ENCODE measurements at regions not wholly inside any gene's neighbourhood (a gene's known extent, or its start where the extent isn't known, plus 50 kb on each side); places are given as distances from the start of the nearest gene placed in this dataset.

DNA sequence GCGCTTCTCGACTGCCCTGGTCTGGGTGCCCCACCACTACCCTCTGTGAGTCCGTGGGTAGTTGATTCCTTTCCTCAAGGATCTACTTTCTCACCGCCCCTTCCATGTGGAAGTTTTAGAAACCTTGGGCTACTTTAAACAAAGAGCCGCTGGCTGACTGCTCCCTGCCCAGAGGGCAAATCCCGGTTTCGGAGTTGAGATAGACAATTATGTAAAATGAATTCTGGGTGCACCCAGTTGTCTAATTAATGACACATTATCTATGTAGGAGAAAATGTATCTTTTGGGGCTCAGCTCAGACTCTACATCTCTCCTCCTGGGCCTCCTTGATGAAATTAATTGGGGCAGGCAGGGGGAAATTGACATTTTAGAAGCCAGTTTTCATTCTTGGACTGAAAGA, 305.4 kb downstream of the UQCRFS1 start:
- no peak for DNase-seq (ENCODE audit: low read depth)
- TF ChIP-seq, protein P1, sequence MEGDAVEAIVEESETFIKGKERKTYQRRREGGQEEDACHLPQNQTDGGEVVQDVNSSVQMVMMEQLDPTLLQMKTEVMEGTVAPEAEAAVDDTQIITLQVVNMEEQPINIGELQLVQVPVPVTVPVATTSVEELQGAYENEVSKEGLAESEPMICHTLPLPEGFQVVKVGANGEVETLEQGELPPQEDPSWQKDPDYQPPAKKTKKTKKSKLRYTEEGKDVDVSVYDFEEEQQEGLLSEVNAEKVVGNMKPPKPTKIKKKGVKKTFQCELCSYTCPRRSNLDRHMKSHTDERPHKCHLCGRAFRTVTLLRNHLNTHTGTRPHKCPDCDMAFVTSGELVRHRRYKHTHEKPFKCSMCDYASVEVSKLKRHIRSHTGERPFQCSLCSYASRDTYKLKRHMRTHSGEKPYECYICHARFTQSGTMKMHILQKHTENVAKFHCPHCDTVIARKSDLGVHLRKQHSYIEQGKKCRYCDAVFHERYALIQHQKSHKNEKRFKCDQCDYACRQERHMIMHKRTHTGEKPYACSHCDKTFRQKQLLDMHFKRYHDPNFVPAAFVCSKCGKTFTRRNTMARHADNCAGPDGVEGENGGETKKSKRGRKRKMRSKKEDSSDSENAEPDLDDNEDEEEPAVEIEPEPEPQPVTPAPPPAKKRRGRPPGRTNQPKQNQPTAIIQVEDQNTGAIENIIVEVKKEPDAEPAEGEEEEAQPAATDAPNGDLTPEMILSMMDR (IDR thresholded peaks at IDR 0.05; ENCODE audit: insufficient read depth, low read depth, low read length): no peak
- POLR2A ChIA-PET: no interaction called here
- H3K36me3 ChIP-seq (ENCODE audit: control insufficient read depth, insufficient read depth, low read length): no peaks in the 10 kb centered on the region
- no peaks in the 10 kb centered on the region for H3K27me3 ChIP-seq (ENCODE audit: control insufficient read depth, insufficient read depth, low read length)
- CTCF ChIA-PET: interaction anchor here (1.3 kb wide), 1 partner anchor 13 kb away, joined by 4 read pairs; no protein-coding TSS in a partner anchor
- no peak overlapping the region for H3K4me3 ChIP-seq (ENCODE audit: low read depth, low read length)

DNA sequence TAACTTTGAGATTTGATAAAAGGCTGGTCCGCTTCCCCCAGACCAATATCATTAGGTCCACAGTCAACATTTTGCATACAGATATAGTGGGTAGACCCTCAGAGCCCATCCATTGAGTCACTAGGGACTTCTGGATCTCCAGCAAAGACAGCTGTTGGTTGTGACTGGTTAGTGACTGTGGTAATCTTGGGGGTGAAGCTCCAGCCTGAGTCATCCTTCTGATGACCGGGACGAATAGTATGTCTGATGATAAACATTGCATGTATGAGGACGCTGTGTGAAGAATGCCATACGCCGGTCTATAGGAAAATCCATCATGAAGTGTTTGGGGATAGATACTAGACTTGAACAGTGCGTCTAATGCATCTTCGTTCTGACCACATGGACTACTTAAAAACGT, 307.0 kb downstream of the UQCRFS1 start:
- CTCF ChIA-PET: interaction anchor here (0.9 to 1.3 kb wide), 2 partner anchors 14 to 27 kb away, joined by 3 to 4 read pairs; no protein-coding TSS in a partner anchor
- H3K4me3 ChIP-seq (ENCODE audit: low read depth, low read length): no peak overlapping the region
- TF ChIP-seq, protein P1 (IDR thresholded peaks at IDR 0.05; ENCODE audit: insufficient read depth, low read depth, low read length): no peak
- H3K27me3 ChIP-seq (ENCODE audit: control insufficient read depth, insufficient read depth, low read length): no peaks in the 10 kb centered on the region
- POLR2A ChIA-PET: interaction anchor here (1.0 kb wide), 1 partner anchor 15 kb away, joined by 3 read pairs; no protein-coding TSS in a partner anchor
- H3K36me3 ChIP-seq (ENCODE audit: control insufficient read depth, insufficient read depth, low read length): no peaks in the 10 kb centered on the region
- DNase-seq (ENCODE audit: low read depth): no peak

DNA sequence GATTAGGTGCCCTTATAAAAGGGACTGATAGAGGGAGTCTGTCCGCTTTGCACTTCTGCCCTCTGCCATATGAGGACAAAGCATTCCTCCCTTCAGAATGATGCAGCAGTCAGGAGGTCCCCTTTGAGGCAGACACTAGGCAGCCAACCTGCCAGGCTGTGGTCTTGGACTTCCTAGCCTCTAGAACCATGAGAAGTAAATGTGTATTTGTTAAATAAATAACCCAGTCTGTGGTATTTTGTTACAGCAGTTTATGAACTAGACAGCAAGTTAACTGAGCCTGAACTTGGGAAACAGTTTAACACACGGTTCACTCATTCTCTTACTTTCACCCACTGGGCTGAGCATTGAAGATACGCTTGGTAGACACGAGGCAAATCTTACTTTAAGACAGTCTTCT, 313.2 kb downstream of the UQCRFS1 start:
- no peak overlapping the region for H3K4me3 ChIP-seq (ENCODE audit: low read depth, low read length)
- TF ChIP-seq, protein P1 (IDR thresholded peaks at IDR 0.05; ENCODE audit: insufficient read depth, low read depth, low read length): no peak
- H3K27me3 ChIP-seq (ENCODE audit: control insufficient read depth, insufficient read depth, low read length): no peaks in the 10 kb centered on the region
- ChIA-PET POLR2A (no interaction called here), CTCF (no interaction called here)
- no peaks in the 10 kb centered on the region for H3K36me3 ChIP-seq (ENCODE audit: control insufficient read depth, insufficient read depth, low read length)
- DNase-seq (ENCODE audit: low read depth): no peak

DNA sequence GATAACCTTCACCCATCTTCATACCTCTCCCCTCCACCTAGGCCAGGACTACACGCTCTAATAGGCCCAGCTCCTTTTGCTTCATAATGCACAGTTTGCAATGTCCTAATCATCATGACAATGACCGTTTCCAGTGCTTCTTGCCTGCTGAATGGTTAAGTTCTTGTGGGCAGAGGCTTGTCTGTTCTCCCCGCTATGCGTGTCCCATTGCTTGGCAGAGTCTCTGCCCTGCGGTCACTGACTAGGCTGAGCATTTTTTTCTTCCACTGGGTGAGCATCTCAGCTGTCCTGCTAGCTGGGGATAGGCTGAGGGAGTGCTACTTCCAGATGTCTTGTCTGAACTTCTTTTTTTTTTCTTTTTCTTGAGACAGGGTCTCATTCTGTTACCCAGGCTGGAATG, 314.7 kb downstream of the UQCRFS1 start:
- no peak overlapping the region for H3K4me3 ChIP-seq (ENCODE audit: low read depth, low read length)
- ChIA-PET POLR2A (no interaction called here), CTCF (interaction anchor here (0.6 to 1.6 kb wide), 3 partner anchors 19 to 186 kb away, joined by 4 to 5 read pairs (median 5); no protein-coding TSS in a partner anchor)
- H3K36me3 ChIP-seq (ENCODE audit: control insufficient read depth, insufficient read depth, low read length): no peaks in the 10 kb centered on the region
- TF ChIP-seq, protein P1 (IDR thresholded peaks at IDR 0.05; ENCODE audit: insufficient read depth, low read depth, low read length): no peak
- no peaks in the 10 kb centered on the region for H3K27me3 ChIP-seq (ENCODE audit: control insufficient read depth, insufficient read depth, low read length)
- peak; percentile 34 for DNase-seq (ENCODE audit: low read depth)

DNA sequence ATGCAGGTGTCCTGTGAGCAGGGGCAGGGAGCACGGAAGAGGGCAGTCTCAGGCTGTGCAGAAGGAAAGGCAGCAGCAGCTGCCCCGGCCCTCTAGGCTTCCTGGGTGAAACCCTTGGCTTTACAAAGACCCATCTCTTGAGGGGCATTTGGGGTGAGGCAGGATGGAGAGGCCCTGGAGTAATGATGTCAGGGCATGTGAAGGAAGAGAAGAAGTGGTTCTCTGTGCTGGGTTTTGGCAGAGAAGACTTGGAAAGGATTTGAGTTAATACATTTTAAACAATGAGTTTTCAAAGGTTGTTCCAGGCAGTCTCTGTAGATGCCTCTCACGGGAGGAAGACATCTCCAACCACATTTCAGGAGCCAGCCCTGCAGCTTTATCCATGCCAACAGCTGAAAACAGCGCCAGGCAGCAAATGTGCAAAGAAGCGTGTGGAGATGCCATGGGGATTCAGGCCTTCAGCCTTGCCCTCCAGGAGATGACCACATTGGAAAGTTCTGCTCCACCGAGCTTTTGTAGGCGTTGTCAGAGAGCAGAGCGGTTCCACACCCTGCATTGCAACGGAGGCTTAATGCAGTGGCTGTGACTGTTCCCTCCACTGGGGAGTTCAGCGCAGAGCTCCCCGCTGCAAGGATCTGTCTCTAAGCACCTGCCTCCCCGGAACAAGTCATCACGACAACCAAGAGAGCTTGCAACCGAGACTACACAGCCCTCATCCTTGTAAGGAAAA, 322.8 kb downstream of the UQCRFS1 start:
- CTCF ChIA-PET: interaction anchor here (1.0 kb wide), 1 partner anchor 11 kb away, joined by 3 read pairs; no protein-coding TSS in a partner anchor

More for the DNA sequence above, 322.8 kb downstream of the UQCRFS1 start:
- no peak for DNase-seq (ENCODE audit: low read depth)
- POLR2A ChIA-PET: no interaction called here
- TF ChIP-seq, protein P1 (IDR thresholded peaks at IDR 0.05; ENCODE audit: insufficient read depth, low read depth, low read length): no peak
- H3K27me3 ChIP-seq (ENCODE audit: control insufficient read depth, insufficient read depth, low read length): peaks cover 3% of the 10 kb centered on the region
- no peaks in the 10 kb centered on the region for H3K36me3 ChIP-seq (ENCODE audit: control insufficient read depth, insufficient read depth, low read length)
- H3K4me3 ChIP-seq (ENCODE audit: low read depth, low read length): no peak overlapping the region

Data from BJ (cell line).